Hepatocyte (in vitro differentiated cells): ENCODE measurements at regions not wholly inside any gene's neighbourhood (a gene's known extent, or its start where the extent isn't known, plus 50 kb on each side); places are given as distances from the start of the nearest gene placed in this dataset.

Experiments used
- EZH2 ChIP-seq: fragments of 200-600 bp; sonication (generic); IDR thresholded peaks from 2 replicates; pipeline ENCODE4 v1.6.1; 2016; ENCODE audit warnings: antibody characterized with exemption, mild to moderate bottlenecking, borderline replicate concordance
- TF ChIP-seq, protein P1 (sequence below): fragments of 200-600 bp; sonication (generic); IDR thresholded peaks from 2 replicates; pipeline ENCODE4 v1.5.1; 2016; ENCODE audit warnings: antibody characterized with exemption, mild to moderate bottlenecking; ENCODE audit not compliant: poor library complexity

DNA sequence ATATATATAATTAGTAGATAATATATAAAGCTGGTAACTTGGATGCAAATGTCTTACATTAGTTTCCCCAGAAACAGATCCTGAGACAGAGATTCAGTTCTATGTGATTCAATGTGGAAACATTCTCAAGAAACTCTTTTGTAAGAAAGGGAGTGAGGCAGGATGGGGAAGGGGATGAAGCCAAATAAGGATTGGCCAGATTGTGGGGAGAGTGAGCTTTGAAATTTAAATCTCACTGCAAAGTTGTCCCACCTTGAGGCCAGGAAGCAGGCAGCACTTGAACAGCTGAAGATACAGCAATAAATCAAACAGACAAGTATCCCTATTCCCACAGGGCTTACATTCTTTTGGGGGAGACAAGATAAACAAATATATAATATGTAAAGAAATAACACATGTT is 126.3 kb upstream of the HEY2 start:
- TF ChIP-seq, protein P1, sequence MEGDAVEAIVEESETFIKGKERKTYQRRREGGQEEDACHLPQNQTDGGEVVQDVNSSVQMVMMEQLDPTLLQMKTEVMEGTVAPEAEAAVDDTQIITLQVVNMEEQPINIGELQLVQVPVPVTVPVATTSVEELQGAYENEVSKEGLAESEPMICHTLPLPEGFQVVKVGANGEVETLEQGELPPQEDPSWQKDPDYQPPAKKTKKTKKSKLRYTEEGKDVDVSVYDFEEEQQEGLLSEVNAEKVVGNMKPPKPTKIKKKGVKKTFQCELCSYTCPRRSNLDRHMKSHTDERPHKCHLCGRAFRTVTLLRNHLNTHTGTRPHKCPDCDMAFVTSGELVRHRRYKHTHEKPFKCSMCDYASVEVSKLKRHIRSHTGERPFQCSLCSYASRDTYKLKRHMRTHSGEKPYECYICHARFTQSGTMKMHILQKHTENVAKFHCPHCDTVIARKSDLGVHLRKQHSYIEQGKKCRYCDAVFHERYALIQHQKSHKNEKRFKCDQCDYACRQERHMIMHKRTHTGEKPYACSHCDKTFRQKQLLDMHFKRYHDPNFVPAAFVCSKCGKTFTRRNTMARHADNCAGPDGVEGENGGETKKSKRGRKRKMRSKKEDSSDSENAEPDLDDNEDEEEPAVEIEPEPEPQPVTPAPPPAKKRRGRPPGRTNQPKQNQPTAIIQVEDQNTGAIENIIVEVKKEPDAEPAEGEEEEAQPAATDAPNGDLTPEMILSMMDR, result no peak
- TF ChIP-seq EZH2, result no peak
